H9 (cell line): ENCODE measurements at regions not wholly inside any gene's neighbourhood (a gene's known extent, or its start where the extent isn't known, plus 50 kb on each side); places are given as distances from the start of the nearest gene placed in this dataset.

ENCODE experiments used
- DNase-seq: peaks from one replicate; pipeline ENCODE4 v3.0.0-alpha.2; 2017
- H2AFZ ChIP-seq: one replicate; pipeline ENCODE4 v1.6.1; 2013; ENCODE audit warnings: mild to moderate bottlenecking, low read length, control low read depth, moderate library complexity
- H2AK5ac ChIP-seq: 2 replicates; pipeline ENCODE4 v1.6.1; 2013; ENCODE audit warnings: low read length, control low read depth, mixed read lengths; ENCODE audit not compliant: insufficient read length
- H2BK120ac ChIP-seq: one replicate; pipeline ENCODE4 v1.6.1; 2013; ENCODE audit warnings: low read depth, mild to moderate bottlenecking, low read length, control low read depth, inconsistent platforms; ENCODE audit not compliant: poor library complexity, severe bottlenecking
- H2BK12ac ChIP-seq: 2 replicates; pipeline ENCODE4 v1.6.1; 2013; ENCODE audit warnings: low read length, control low read depth, mixed read lengths, low read depth; ENCODE audit not compliant: insufficient read length
- H2BK15ac ChIP-seq: 2 replicates; pipeline ENCODE4 v1.6.1; 2013; ENCODE audit warnings: low read depth, low read length, control low read depth
- H2BK20ac ChIP-seq: one replicate; pipeline ENCODE4 v1.6.1; 2013; ENCODE audit warnings: low read depth, mild to moderate bottlenecking, low read length, control low read depth, inconsistent platforms; ENCODE audit not compliant: poor library complexity, severe bottlenecking
- H2BK5ac ChIP-seq: 2 replicates; pipeline ENCODE4 v1.6.1; 2013; ENCODE audit warnings: low read length, control low read depth, mixed read lengths; ENCODE audit not compliant: insufficient read length
- H3K14ac ChIP-seq: 2 replicates; pipeline ENCODE4 v1.6.1; 2013; ENCODE audit warnings: low read length, control low read depth; ENCODE audit not compliant: insufficient read depth
- H3K18ac ChIP-seq: 2 replicates; pipeline ENCODE4 v1.6.1; 2013; ENCODE audit warnings: low read depth, mild to moderate bottlenecking, mixed read lengths, low read length, control low read depth; ENCODE audit not compliant: insufficient read length
- H3K23ac ChIP-seq: 2 replicates; pipeline ENCODE4 v1.6.1; 2013; ENCODE audit warnings: low read length, control low read depth, mixed read lengths, low read depth; ENCODE audit not compliant: insufficient read length
- H3K23me2 ChIP-seq: 2 replicates; pipeline ENCODE4 v1.6.1; 2013; ENCODE audit warnings: low read depth, mild to moderate bottlenecking, mixed read lengths, low read length, control low read depth; ENCODE audit not compliant: insufficient read length, poor library complexity, severe bottlenecking
- H3K27ac ChIP-seq: 2 replicates; pipeline ENCODE4 v1.5.1; 2013; ENCODE audit warnings: low read length, control low read depth, mixed read lengths, low read depth; ENCODE audit not compliant: insufficient read length
- H3K27me3 ChIP-seq: 2 replicates; pipeline ENCODE4 v1.6.1; 2013; ENCODE audit warnings: low read length, control low read depth, inconsistent platforms; ENCODE audit not compliant: insufficient read depth
- H3K4ac ChIP-seq: 2 replicates; pipeline ENCODE4 v1.6.1; 2013; ENCODE audit warnings: low read depth, mild to moderate bottlenecking, control low read depth, inconsistent platforms, low read length, moderate library complexity
- H3K4me1 ChIP-seq: 2 replicates; pipeline ENCODE4 v1.6.1; 2013; ENCODE audit warnings: low read length, control low read depth, inconsistent platforms; ENCODE audit not compliant: insufficient read depth
- H3K4me2 ChIP-seq: 2 replicates; pipeline ENCODE4 v1.6.1; 2013; ENCODE audit warnings: low read length, control low read depth, mixed read lengths; ENCODE audit not compliant: insufficient read length, insufficient read depth
- H3K56ac ChIP-seq: 2 replicates; pipeline ENCODE4 v1.6.1; 2013; ENCODE audit warnings: low read depth, mild to moderate bottlenecking, mixed read lengths, low read length, control low read depth; ENCODE audit not compliant: insufficient read length
- H3K79me1 ChIP-seq: 2 replicates; pipeline ENCODE4 v1.6.1; 2013; ENCODE audit warnings: low read depth, mild to moderate bottlenecking, moderate library complexity, low read length, control low read depth, inconsistent platforms; ENCODE audit not compliant: insufficient read depth, poor library complexity, severe bottlenecking
- H3K79me2 ChIP-seq: 2 replicates; pipeline ENCODE4 v1.6.1; 2013; ENCODE audit warnings: low read length, control low read depth, inconsistent platforms; ENCODE audit not compliant: insufficient read depth
- H3K9ac ChIP-seq: 2 replicates; pipeline ENCODE4 v1.6.1; 2013; ENCODE audit warnings: low read length, control low read depth, mixed read lengths; ENCODE audit not compliant: insufficient read length; ENCODE audit errors: extremely low read depth
- H3K9me3 ChIP-seq: one replicate; pipeline ENCODE4 v1.6.1; 2013; ENCODE audit warnings: low read depth, low read length, inconsistent platforms; ENCODE audit not compliant: control insufficient read depth
- H3T11ph ChIP-seq: one replicate; pipeline ENCODE4 v1.6.1; 2013; ENCODE audit warnings: mild to moderate bottlenecking, low read length, control low read depth, inconsistent platforms
- H4K20me1 ChIP-seq: one replicate; pipeline ENCODE4 v1.6.1; 2013; ENCODE audit not compliant: control insufficient read depth, insufficient read length, insufficient read depth
- H4K5ac ChIP-seq: 2 replicates; pipeline ENCODE4 v1.6.1; 2013; ENCODE audit warnings: low read depth, mild to moderate bottlenecking, mixed read lengths, low read length, control low read depth; ENCODE audit not compliant: insufficient read length
- H4K8ac ChIP-seq: replicated peaks from 2 replicates; pipeline ENCODE4 v1.6.1; 2013; ENCODE audit warnings: low read length, control low read depth, mixed read lengths, low read depth; ENCODE audit not compliant: insufficient read length
- H4K91ac ChIP-seq: 2 replicates; pipeline ENCODE4 v1.6.1; 2013; ENCODE audit warnings: low read depth, mild to moderate bottlenecking, moderate library complexity, mixed read lengths, low read length, control low read depth; ENCODE audit not compliant: insufficient read length
- H3K27ac Mint-ChIP-seq, 3 experiments: 2 replicates in 2 of 3; 3 replicates in 1 of 3; pipeline ENCODE4 v1.8.0; 2020 to 2021; ENCODE audit warnings: mixed read lengths in 3 of 3, mild to moderate bottlenecking in 1 of 3, moderate library complexity in 1 of 3
- H3K27me3 Mint-ChIP-seq: 2 replicates; pipeline ENCODE4 v1.8.0; 2021; ENCODE audit warnings: low read depth, mild to moderate bottlenecking, moderate library complexity, mixed read lengths
- H3K36me3 Mint-ChIP-seq, 3 experiments: 2 replicates in 2 of 3; 3 replicates in 1 of 3; pipeline ENCODE4 v1.8.0; 2020 to 2021; ENCODE audit warnings: low read depth in 3 of 3, mixed read lengths in 3 of 3; ENCODE audit not compliant: insufficient read depth in 1 of 3
- H3K4me1 Mint-ChIP-seq, 2 experiments: 2 replicates each; pipeline ENCODE4 v1.8.0; 2020; ENCODE audit warnings: mixed read lengths in 2 of 2
- H3K4me3 Mint-ChIP-seq, 2 experiments: 2 replicates in 1 of 2; 3 replicates in 1 of 2; pipeline ENCODE4 v1.8.0; 2020 to 2021; ENCODE audit warnings: mild to moderate bottlenecking in 2 of 2, mixed read lengths in 2 of 2, moderate library complexity in 1 of 2
- H3K9me3 Mint-ChIP-seq, 2 experiments: 2 replicates in 1 of 2; 3 replicates in 1 of 2; pipeline ENCODE4 v1.8.0; 2020; ENCODE audit warnings: mild to moderate bottlenecking in 2 of 2, mixed read lengths in 2 of 2, moderate library complexity in 1 of 2
- WGBS: extraction: QIAGEN DNeasy Blood & Tissue Kit; methylation state at CpG from one replicate; pipeline ENCODE4 v1.1.7; 2013; ENCODE audit warnings: missing lambda C conversion rate, low lambda C conversion rate, mixed read lengths; ENCODE audit not compliant: insufficient read length; ENCODE audit errors: extremely low coverage; 5-methylcytosine and 5-hydroxymethylcytosine counted together
- TF ChIP-seq, protein P1 (sequence below): fragments of 200-600 bp; sonication (generic); conservative IDR thresholded peaks from 3 replicates; pipeline ENCODE4 v1.8.0; 2021; ENCODE audit warnings: antibody characterized with exemption, mild to moderate bottlenecking

DNA sequence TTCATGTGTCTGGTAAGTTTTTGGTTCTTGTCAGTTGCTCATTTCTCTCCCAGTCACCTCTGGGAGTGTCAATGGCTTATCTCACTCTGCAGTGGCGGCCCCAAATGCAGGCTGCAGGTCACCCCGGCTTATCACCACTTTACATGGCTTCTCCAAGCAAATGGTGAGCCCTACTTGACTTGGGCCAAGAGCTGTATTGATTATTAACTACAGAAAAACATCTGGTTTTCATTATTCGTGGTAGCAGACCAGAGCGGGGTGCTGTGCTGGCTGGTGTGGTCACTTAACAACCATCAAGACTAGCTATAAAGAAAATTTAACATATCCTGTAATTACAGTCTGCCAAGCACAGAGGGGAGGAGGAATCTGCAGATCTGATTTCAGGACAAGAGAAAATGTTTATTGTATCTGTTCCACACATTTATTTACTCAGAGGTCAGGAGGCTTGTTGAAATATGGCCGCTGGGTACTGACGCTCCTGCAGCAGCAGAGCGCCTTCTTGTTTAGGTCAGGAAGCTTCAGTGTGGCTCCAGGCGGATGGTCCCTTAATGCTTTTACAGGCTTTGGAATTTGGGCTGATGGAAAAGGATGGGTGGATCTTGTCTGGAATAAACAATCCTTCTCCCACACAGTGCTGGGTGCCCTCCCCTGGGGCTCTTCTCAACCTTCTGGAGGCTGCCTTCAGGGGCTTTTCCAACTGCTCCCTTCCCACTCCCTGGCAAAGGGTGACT, 87.8 kb downstream of the HLX start:
- Histone ChIP-seq H3K23ac (no peak overlapping the region), H3T11ph (no peak overlapping the region), H3K27me3 (no peaks in the 10 kb centered on the region), H3K79me1 (no peaks in the 10 kb centered on the region), H2BK12ac (no peak overlapping the region), H4K91ac (no peak overlapping the region), H3K4me1 (no peaks in the 10 kb centered on the region), H4K8ac (no peak overlapping the region), H4K20me1 (no peaks in the 10 kb centered on the region), H2AK5ac (no peak overlapping the region), H3K56ac (no peak overlapping the region), H3K79me2 (no peaks in the 10 kb centered on the region), H2BK20ac (no peak overlapping the region), H2AFZ (no peak overlapping the region), H3K9ac (no peak overlapping the region), H3K4ac (no peak overlapping the region), H2BK5ac (no peak overlapping the region), H3K27ac (no peak overlapping the region), H3K4me2 (no peak overlapping the region), H3K9me3 (no peaks in the 10 kb centered on the region), H3K14ac (no peak overlapping the region), H2BK15ac (no peak overlapping the region), H2BK120ac (no peak overlapping the region), H3K18ac (no peak overlapping the region), H4K5ac (no peak overlapping the region), H3K23me2 (no peaks in the 10 kb centered on the region)
- H3K9me3 Mint-ChIP-seq: peaks cover 0 to 3% of the 10 kb centered on the region in 2 experiments; a peak in 1 of 5 replicates
- no peaks in the 10 kb centered on the region for H3K27me3 Mint-ChIP-seq
- DNase-seq: no peak
- WGBS: no CpG with 5 or more reads among the region's 8 CpGs
- TF ChIP-seq, protein P1, sequence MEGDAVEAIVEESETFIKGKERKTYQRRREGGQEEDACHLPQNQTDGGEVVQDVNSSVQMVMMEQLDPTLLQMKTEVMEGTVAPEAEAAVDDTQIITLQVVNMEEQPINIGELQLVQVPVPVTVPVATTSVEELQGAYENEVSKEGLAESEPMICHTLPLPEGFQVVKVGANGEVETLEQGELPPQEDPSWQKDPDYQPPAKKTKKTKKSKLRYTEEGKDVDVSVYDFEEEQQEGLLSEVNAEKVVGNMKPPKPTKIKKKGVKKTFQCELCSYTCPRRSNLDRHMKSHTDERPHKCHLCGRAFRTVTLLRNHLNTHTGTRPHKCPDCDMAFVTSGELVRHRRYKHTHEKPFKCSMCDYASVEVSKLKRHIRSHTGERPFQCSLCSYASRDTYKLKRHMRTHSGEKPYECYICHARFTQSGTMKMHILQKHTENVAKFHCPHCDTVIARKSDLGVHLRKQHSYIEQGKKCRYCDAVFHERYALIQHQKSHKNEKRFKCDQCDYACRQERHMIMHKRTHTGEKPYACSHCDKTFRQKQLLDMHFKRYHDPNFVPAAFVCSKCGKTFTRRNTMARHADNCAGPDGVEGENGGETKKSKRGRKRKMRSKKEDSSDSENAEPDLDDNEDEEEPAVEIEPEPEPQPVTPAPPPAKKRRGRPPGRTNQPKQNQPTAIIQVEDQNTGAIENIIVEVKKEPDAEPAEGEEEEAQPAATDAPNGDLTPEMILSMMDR: no peak
- no peak overlapping the region for H3K27ac Mint-ChIP-seq
- H3K4me1 Mint-ChIP-seq: peaks cover 2 to 6% of the 10 kb centered on the region in 2 experiments; a peak in 1 of 4 replicates
- no peaks in the 10 kb centered on the region for H3K36me3 Mint-ChIP-seq
- H3K4me3 Mint-ChIP-seq: no peak overlapping the region
